ENCODE measurements at regions not wholly inside any gene's neighbourhood (a gene's known extent, or its start where the extent isn't known, plus 50 kb on each side); places are given as distances from the start of the nearest gene placed in this dataset.

DNA sequence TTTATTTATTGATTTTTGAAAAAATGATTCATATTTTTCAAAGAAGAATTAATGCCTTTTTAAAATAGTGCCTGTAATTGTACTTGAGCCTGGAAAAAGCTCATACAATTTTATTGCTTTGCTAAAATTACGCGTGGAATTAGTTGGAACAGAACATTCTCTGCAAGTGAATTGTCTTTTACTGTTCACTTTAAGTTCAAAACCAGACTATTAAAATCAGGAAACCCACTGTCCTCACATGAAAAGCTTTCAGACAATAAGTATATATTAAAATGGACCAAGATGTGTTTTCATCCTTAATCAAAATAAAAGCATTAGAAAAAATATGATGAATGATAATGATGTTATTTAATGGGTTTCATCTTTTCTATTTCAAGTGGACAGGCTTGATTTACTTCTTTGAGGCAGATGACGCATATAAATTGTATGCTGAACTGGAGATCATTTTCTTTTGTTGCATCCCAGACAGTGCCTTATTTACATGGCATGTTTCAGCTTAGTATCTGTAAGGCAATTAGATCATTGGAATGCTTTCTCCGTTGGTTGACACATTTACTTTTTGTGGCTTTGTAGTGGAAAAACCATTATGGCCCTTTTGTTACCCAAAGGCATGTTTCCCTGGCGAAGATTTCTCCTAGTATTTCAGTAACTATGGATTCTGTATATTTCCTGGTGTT lies 299.0 kb upstream of the MAGEC2 start:
- DNase-seq (ENCODE audit: low read depth, low spot score): no peak
- in situ Hi-C loops (cut with HindIII; ENCODE audit: low pct_unique_long_range_greater_than_20kb, low sequenced_read_pairs) (no loop called here), intact Hi-C loops (cut with micrococcal nuclease; ENCODE audit: unreplicated experiment) (no loop called here)
- ATAC-seq: no peak
- no TSS peak for BruUV-seq (replicated peaks)
- Histone ChIP-seq H3K27ac (ENCODE audit: low read length) (no peak overlapping the region), H3K27me3 (ENCODE audit: control insufficient read depth, insufficient read depth, low read length) (no peaks in the 10 kb centered on the region), H3K9me3 (ENCODE audit: control insufficient read depth, insufficient read depth, low read depth, low read length) (no peaks in the 10 kb centered on the region), H3K4me3 (ENCODE audit: low read depth in 2 of 2, low read length in 2 of 2) (no peak overlapping the region), H3K36me3 (ENCODE audit: control insufficient read depth, insufficient read depth, low read length) (no peaks in the 10 kb centered on the region), H3K4me1 (ENCODE audit: control insufficient read depth, insufficient read depth, low read length) (no peaks in the 10 kb centered on the region)
- CTCF ChIA-PET: no interaction called here
- TF ChIP-seq REST (IDR thresholded peaks at IDR 0.05; ENCODE audit: insufficient read depth in 1 of 2, low read depth in 2 of 2, low read length in 1 of 2): no peak
- no peak for TF ChIP-seq SIN3A (IDR thresholded peaks at IDR 0.05; ENCODE audit: borderline replicate concordance, insufficient read depth, low read depth, low read length)
- no peak for TF ChIP-seq TCF7L2 (IDR thresholded peaks at IDR 0.05; ENCODE audit: low read depth, low read length)
- TF ChIP-seq, protein P1, sequence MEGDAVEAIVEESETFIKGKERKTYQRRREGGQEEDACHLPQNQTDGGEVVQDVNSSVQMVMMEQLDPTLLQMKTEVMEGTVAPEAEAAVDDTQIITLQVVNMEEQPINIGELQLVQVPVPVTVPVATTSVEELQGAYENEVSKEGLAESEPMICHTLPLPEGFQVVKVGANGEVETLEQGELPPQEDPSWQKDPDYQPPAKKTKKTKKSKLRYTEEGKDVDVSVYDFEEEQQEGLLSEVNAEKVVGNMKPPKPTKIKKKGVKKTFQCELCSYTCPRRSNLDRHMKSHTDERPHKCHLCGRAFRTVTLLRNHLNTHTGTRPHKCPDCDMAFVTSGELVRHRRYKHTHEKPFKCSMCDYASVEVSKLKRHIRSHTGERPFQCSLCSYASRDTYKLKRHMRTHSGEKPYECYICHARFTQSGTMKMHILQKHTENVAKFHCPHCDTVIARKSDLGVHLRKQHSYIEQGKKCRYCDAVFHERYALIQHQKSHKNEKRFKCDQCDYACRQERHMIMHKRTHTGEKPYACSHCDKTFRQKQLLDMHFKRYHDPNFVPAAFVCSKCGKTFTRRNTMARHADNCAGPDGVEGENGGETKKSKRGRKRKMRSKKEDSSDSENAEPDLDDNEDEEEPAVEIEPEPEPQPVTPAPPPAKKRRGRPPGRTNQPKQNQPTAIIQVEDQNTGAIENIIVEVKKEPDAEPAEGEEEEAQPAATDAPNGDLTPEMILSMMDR (IDR thresholded peaks at IDR 0.05): no peak
- no peak for TF ChIP-seq POLR2AphosphoS5 (IDR thresholded peaks at IDR 0.05; ENCODE audit: low read depth, low read length)
- POLR2A ChIA-PET: no interaction called here

- Histone ChIP-seq H3K4me3 (ENCODE audit: low read depth in 2 of 2, low read length in 2 of 2) (no peak overlapping the region), H3K27me3 (ENCODE audit: control insufficient read depth, insufficient read depth, low read length) (no peaks in the 10 kb centered on the region), H3K4me1 (ENCODE audit: control insufficient read depth, insufficient read depth, low read length) (no peaks in the 10 kb centered on the region), H3K36me3 (ENCODE audit: control insufficient read depth, insufficient read depth, low read length) (no peaks in the 10 kb centered on the region), H3K27ac (ENCODE audit: low read length) (no peak overlapping the region), H3K9me3 (ENCODE audit: control insufficient read depth, insufficient read depth, low read depth, low read length) (no peaks in the 10 kb centered on the region)
- in situ Hi-C loops (cut with HindIII; ENCODE audit: low pct_unique_long_range_greater_than_20kb, low sequenced_read_pairs) (no loop called here), intact Hi-C loops (cut with micrococcal nuclease; ENCODE audit: unreplicated experiment) (no loop called here)
- no TSS peak for BruUV-seq (replicated peaks)
- POLR2A ChIA-PET: no interaction called here
- ATAC-seq (no peak), DNase-seq (ENCODE audit: low read depth, low spot score) (no peak)
- CTCF ChIA-PET: no interaction called here
- no peak for TF ChIP-seq REST (IDR thresholded peaks at IDR 0.05; ENCODE audit: insufficient read depth in 1 of 2, low read depth in 2 of 2, low read length in 1 of 2)
- no peak for TF ChIP-seq TCF7L2 (IDR thresholded peaks at IDR 0.05; ENCODE audit: low read depth, low read length)
- no peak for TF ChIP-seq POLR2AphosphoS5 (IDR thresholded peaks at IDR 0.05; ENCODE audit: low read depth, low read length)
- TF ChIP-seq SIN3A (IDR thresholded peaks at IDR 0.05; ENCODE audit: borderline replicate concordance, insufficient read depth, low read depth, low read length): no peak
- TF ChIP-seq, protein P1 (IDR thresholded peaks at IDR 0.05): no peak
Observed at GRCh38 chrX:142502441-142502840, 297.4 kb upstream of the MAGEC2 start.
